ENCODE measurements at regions not wholly inside any gene's neighbourhood (a gene's known extent, or its start where the extent isn't known, plus 50 kb on each side); places are given as distances from the start of the nearest gene placed in this dataset.

DNA sequence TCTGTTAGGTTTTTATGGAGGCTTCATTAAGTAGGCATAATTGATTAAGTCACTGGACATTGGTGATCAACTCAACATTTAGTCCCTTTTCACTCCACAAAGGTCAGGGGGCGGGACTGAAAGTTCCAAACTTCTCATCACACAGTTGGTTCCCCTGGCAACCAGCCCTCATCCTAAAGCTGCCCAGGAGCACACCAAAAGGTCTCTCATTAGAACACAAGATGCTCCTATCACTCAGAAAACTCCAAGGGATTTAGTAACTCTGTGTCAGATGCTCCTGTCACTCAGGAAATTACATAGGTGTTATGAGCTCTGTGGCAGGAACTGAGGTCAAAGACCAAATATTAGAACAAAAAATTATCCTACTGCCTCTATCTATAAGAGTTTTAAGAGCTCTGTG lies 321.5 kb downstream of the OTOL1 start:
- no peak for DNase-seq (ENCODE audit: low spot score)

DNA sequence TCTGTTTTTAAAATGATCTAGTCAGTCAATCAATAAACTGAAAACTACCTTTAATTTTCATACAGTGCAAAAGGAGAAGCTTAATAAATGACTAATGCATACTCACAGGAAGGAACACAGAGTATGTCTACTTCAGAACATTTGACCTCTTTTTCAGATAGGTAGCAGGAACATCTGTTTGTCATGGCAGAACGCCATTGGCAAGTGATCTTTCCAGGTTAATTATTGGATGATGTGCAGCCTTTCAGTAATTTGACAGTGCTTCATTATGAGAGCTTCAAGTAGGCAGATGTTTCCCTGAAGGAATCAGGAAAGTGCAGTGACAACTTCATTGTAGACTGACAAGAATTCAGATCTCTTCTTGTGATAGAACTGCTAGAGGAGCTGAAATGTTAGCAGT lies 325.0 kb downstream of the OTOL1 start:
- DNase-seq (ENCODE audit: low spot score) = no peak

DNA sequence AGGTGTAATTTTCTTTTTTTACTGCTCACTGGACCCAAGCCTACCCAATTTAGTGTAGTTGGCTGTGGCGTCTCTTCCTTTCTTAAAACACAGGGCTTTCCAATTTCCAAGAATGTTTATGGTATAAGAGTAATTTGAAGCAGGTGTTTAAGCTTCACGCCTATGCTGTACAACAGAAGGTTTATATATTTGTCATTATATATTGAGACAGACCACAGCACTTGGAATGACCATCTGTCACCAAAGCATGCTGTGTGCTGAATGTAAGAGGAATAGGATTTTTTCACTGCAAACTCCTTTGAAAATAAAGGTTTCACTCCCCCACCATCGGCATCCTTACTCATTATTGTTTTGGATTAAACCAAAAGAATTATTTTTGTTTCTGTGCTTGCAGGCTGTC lies 325.7 kb downstream of the OTOL1 start:
- DNase-seq (ENCODE audit: low spot score) = no peak

DNA sequence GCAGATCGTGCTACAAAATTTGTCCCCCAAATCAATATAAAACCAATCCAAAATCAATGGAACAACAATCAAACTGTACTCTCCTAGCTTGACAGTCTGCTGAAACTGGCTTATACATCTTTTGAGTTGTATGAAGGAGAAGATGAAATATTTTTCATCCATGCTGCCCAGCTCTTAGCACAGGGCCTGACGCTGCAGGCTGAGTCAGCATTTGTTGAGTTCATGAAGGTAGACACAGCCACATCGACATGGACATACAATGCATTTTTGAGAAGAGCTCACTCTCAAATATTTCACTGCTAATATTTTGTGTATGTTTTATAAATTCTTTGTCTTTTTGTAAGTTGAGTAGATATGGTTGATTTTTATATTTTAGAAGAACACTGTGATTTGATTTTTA lies 327.3 kb downstream of the OTOL1 start:
- no peak for DNase-seq (ENCODE audit: low spot score)

DNA sequence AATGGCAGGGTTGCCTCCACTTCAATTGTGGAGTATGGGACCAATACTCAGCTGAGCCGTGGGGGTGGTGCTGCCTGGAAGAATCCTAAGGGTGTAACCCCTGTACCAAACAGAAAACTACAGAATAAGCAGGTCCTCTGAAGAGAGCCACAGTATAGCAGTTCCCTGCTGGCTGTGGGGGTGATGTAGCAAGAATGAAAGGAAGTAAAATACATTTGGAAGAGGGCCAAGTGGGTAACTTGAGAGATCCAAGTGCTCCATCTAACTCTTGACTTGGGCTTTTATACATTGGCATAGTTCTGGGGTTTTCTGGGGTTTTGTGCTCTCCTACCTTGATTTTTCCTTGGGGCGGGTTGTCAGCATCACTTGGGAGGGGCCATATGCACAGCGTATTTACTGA lies 341.4 kb downstream of the OTOL1 start:
- DNase-seq (ENCODE audit: low spot score) = no peak

DNA sequence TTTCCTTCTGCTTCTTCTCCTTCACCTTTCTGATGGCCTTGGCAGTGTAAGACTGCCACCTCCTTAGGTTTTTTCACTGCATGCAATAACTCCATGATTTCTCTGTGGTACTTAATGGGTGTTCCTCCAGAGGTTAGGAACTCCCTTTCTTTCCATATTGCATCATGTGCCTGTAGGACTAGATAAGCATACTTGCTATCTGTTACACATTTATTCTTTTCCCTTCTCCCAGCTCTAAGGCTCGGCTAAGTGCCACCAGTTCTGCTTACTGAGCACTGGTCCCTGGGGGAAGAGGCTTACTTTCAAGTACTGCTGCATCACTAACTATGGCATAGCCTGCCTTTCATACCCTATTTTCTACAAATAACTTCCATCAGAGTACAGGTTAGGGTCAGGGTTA lies 351.8 kb downstream of the OTOL1 start:
- DNase-seq (ENCODE audit: low spot score) = no peak

GRCh38 chr3:161851941-161852566 lies 355.4 kb downstream of the OTOL1 start:
- DNase-seq (ENCODE audit: low spot score) = peak; percentile 35

DNA sequence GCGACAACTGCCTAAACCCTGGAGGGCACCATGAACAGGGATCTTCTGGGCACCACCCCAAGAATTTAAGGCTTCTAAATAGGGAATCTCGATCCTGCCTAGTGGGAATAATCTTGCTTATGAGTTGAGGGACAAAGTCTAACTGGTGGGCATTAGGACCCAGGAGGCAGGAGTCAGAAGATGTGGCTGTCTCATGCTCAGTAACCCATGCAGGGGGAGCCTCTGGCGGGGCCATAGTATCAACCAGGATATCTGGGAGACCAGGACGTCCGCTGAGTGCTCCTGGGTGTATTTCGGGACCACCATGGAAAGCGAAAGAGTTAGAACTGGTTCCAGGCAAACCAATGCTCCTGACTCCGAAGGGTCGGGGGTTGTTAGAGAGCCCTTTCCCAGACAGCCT lies 356.1 kb downstream of the OTOL1 start:
- DNase-seq (ENCODE audit: low spot score) = no peak

- DNase-seq (ENCODE audit: low spot score) = no peak
These were observed 357.7 kb downstream of the OTOL1 start for GRCh38 chr3:161854232-161854771.

GRCh38 chr3:161859057-161859456 lies 362.4 kb downstream of the OTOL1 start:
- no peak for DNase-seq (ENCODE audit: low spot score)

- no peak for DNase-seq (ENCODE audit: low spot score)
These were observed 363.4 kb downstream of the OTOL1 start for GRCh38 chr3:161859865-161860450.

DNA sequence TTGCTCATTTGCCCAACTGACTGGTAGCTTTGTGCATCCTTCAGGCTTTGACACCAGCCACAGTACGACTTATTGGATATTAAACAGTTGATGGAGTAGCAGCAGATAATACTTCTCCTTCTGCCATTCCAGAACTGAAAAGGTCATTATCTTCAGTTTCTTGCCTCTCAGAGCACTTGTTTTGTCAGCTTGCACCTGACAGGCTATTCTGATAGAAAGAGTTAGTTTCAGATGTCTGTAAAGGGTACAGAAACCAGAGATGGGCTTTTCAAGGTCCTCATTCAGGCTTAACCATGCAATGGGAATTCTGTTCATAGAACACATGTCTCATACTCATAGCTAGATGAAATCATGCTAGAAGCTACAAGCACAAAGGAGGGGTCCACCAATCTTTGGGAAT lies 367.2 kb downstream of the OTOL1 start:
- DNase-seq (ENCODE audit: low spot score) = no peak

GRCh38 chr3:161866176-161866575 lies 369.6 kb downstream of the OTOL1 start:
- no peak for DNase-seq (ENCODE audit: low spot score)

DNA sequence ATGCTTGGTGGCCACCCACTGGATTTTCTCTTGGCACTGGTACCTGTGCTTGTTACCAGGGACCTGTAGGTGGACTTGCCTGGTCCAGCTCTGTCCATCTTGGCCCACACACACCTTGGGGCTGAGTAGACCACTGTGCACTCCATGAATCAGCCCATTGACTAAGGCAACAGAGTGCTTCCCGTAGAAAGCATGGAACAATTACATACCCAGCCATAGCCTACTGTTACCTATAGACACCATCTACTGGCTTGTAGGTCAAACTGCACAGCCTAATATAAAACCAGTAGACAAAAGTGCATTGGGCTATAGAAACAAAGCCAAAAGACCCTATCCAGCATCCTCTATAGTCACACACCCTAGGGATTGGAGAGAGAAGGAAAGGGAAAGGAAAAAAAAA lies 378.9 kb downstream of the OTOL1 start:
- DNase-seq (ENCODE audit: low spot score) = no peak

GRCh38 chr3:161879470-161879869 lies 382.9 kb downstream of the OTOL1 start:
- DNase-seq (ENCODE audit: low spot score) = no peak

DNA sequence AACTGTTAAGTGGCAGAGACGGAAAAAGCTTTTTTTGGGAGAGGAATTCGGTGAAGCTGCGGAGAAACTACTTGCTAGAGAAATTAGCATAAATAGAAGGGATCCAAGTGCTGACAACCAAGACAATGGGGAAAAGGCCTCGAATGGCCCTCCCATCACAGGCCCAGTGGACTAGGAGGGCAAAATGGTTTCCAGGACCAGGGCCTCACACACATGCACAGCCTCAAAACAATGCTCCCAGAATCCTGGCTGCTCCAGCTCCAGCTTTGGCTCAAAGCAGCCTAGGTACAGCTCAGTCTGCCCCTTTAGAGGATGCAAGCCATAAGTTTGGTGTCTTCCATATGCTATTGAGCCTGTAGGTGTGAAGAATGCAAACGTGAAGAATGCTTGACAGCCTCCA lies 388.2 kb downstream of the OTOL1 start:
- no peak for DNase-seq (ENCODE audit: low spot score)

DNA sequence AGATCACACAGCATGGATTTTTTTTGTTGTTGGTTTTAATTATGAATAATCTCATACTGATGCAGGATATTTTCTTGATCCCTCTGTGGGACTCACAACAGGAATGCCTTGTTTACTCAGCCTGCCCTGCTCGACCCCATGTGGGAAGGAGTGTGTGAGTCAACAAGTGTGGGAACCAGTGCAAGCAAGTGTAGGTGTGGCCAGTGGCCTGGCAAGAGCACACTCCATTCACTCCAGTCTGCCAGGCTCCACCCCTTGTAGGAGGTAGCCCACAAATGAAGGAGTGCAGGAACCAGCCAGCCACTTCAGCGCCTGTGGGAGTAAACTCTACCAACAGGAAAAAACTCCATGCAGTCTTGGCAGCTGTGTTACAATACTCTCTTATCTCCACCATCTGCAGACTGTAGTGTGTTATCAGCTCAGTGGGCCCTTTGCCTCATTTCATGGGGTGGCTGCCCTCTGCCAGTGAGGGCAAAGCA lies 393.6 kb downstream of the OTOL1 start:
- DNase-seq (ENCODE audit: low spot score) = peak; percentile 48

DNA sequence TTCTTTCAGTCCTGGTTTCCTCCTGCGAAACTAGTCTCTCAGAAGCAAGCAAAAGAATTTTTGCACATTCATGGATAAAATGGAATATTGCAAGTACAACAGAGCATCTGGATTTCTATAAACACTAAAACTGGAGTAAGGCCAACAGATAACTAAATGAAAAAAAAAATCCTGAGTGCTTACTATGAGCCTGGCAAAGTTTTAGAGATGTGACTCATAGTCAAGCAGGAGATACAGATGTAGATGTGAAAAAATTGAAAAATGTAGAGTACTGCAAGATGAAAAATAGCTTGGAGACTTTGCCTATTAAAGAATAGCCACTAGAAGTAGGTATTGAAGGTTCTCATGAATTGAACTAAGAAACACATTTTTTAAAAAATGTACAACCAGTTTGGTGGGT lies 397.4 kb downstream of the OTOL1 start:
- DNase-seq (ENCODE audit: low spot score) = peak; percentile 8

DNA sequence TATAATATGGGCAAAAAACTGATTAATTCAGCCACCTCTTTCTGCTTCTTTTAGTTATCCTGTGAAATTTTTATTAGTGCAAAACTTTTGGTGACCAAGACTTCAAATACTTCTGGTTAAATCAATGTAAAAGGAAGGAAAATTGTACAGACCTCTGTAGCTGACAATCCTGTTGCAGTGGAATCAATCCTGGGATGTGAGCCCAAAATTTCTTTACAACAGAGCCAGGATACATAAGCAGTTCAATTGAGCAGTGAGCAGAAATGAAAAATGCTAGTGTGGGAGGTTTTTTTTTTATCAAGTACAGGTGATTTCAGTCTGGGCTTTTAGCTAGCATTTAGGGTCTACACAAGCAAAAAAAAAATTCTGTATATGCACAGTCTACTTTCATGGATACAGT lies 398.0 kb downstream of the OTOL1 start:
- no peak for DNase-seq (ENCODE audit: low spot score)

DNA sequence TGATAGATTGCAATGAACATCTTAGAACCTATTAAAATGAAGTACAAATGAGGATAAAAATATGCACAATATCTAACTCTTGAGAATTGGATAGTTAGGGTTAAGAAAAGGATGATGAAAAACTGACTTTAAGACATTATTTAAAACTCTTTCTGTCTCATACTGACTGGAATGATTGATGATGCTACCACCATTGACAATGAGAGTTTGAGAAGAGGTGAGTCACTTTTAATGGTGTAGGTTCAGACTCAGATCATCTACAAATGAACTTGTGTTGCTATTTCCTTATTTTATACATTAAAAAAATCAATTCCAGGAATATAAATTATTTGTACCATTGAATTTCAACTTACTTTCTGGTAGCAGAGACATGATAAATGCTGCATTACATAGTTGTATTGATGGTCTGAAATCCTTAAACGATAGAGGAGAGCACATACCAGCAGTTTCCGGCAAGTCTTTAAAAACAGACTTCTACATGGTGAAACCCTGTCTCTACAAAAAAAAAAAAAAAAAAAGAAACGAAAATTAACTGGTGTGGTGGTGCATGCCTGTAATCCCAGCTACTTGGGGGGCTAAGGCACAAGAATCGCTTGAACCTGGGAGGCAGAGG lies 409.0 kb downstream of the OTOL1 start:
- no peak for DNase-seq (ENCODE audit: low spot score)

DNA sequence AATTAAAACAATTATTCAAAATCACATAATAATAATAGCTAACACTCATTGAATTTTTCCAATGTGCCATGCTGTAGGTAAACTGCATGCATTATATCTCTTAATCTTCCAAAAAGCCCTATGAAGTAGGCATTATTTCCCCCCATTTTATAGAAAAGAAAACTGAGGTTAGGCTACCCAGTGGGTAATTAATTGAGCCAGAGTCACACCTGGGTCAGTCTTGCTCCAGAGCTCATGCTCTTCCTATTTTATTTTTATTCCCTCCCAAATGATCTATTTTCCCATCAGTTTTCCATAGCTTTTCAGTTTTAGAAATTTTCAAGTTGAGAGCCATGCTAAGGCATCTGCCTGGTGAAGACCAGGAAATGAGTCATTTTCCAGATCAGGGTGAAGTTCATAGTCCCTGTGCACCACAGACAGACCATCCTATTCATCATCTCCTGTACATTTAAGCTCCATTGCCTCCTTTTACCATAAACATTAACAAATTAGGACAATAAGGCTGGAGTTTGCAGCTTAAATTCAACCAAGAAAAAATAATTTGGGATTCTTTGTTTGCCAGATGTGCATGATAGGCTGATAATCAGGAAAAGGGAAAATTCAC lies 417.3 kb downstream of the OTOL1 start:
- peak; percentile 55 for DNase-seq (ENCODE audit: low spot score)

DNA sequence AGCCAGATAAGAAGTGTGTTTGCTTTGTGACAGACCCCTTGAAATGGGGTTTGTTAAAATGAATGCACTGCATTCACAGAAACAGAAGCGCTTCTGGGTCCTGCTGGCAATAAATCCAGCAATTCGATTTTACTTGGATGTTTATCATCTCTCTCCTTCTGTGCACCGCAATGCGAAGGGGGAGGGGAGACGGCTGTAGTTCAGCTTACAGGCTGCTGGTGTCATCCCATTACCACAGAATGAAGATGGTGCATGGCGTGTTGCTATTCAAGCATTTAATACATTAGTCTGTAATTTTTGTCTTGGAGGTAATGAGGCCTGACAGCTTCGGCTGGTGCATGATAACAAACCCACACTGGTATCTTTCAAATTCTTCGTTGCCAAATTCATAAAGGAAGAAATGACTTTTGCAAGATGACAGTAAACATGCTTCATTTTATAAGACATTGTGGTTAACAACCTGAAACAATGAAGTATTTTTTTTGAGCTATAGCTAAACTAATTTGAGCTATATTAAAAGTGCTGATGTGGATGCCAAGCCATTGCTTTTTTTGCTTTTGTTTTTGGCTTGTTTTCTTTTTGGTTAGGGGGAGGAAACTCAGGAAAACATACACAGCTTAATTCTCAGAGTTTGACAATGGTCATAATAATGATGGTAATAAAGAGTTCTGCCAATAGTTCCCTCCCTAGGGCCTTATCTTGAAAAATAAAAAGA lies 418.3 kb downstream of the OTOL1 start:
- DNase-seq (ENCODE audit: low spot score) = no peak

- DNase-seq (ENCODE audit: low spot score) = no peak
These were observed 418.8 kb downstream of the OTOL1 start for GRCh38 chr3:161915418-161915750.
